Mesenchymal stem cell (in vitro differentiated cells and primary cell): ENCODE measurements at regions not wholly inside any gene's neighbourhood (a gene's known extent, or its start where the extent isn't known, plus 50 kb on each side); places are given as distances from the start of the nearest gene placed in this dataset.
A peak's percentile ranks its signal among the peaks of the same experiment; 100 is the strongest.
"Not testable (repeated sequence)": the region's sequence is repeated elsewhere in the genome, so short reads cannot be mapped to it uniquely, and the experiment has no call there.

Source experiments
- DNase-seq: peaks from one replicate; pipeline ENCODE4 v3.0.0-alpha.2; 2013
- H2AFZ ChIP-seq: one replicate; pipeline ENCODE4 v1.6.1; 2013; ENCODE audit warnings: low read depth, mild to moderate bottlenecking, control low read depth, inconsistent platforms, low read length, moderate library complexity
- H2AK5ac ChIP-seq: 2 replicates; pipeline ENCODE4 v1.6.1; 2013; ENCODE audit warnings: low read length, moderate library complexity, mild to moderate bottlenecking, inconsistent platforms; ENCODE audit not compliant: severe bottlenecking
- H2BK120ac ChIP-seq: one replicate; pipeline ENCODE4 v1.6.1; 2013; ENCODE audit warnings: low read depth, mild to moderate bottlenecking, inconsistent platforms, low read length, moderate library complexity
- H2BK12ac ChIP-seq, 2 experiments: one replicate each; pipeline ENCODE4 v1.6.1; 2013; ENCODE audit warnings: inconsistent platforms in 2 of 2, low read length in 2 of 2, mild to moderate bottlenecking in 2 of 2, moderate library complexity in 2 of 2, control low read depth in 1 of 2
- H2BK15ac ChIP-seq: one replicate; pipeline ENCODE4 v1.6.1; 2013; ENCODE audit warnings: mild to moderate bottlenecking, low read depth, inconsistent platforms; ENCODE audit not compliant: poor library complexity, severe bottlenecking
- H2BK5ac ChIP-seq: 2 replicates; pipeline ENCODE4 v1.6.1; 2013; ENCODE audit warnings: low read depth, mild to moderate bottlenecking, low read length, control low read depth, inconsistent platforms; ENCODE audit not compliant: poor library complexity, severe bottlenecking
- H3K14ac ChIP-seq, 2 experiments: one replicate each; pipeline ENCODE4 v1.6.1; 2013; ENCODE audit warnings: inconsistent platforms in 2 of 2, low read length in 2 of 2, control low read depth in 1 of 2, mild to moderate bottlenecking in 1 of 2, moderate library complexity in 1 of 2
- H3K18ac ChIP-seq, 2 experiments: one replicate each; pipeline ENCODE4 v1.6.1; 2013; ENCODE audit warnings: inconsistent platforms in 2 of 2, low read length in 2 of 2, control low read depth in 1 of 2, low read depth in 1 of 2, mild to moderate bottlenecking in 1 of 2
- H3K23ac ChIP-seq, 2 experiments: one replicate each; pipeline ENCODE4 v1.6.1; 2013; ENCODE audit warnings: inconsistent platforms in 2 of 2, low read length in 2 of 2, mild to moderate bottlenecking in 2 of 2, moderate library complexity in 2 of 2, control low read depth in 1 of 2
- H3K27ac ChIP-seq: 2 replicates; pipeline ENCODE4 v1.5.1; 2013; ENCODE audit warnings: mild to moderate bottlenecking, moderate library complexity, low read length, control low read depth, inconsistent platforms; ENCODE audit not compliant: poor library complexity, severe bottlenecking
- H3K27me3 ChIP-seq, 2 experiments: 2 replicates each; pipeline versions ENCODE4 v1.6.1 to v1.7.0; 2013; ENCODE audit warnings: low read length in 2 of 2, mild to moderate bottlenecking in 2 of 2, moderate library complexity in 2 of 2, control low read depth in 1 of 2, inconsistent platforms in 1 of 2; ENCODE audit not compliant: control insufficient read depth in 1 of 2, insufficient read depth in 1 of 2
- H3K36me3 ChIP-seq, 2 experiments: 2 replicates each; pipeline versions ENCODE4 v1.6.1 to v1.7.0; 2013; ENCODE audit warnings: low read length in 2 of 2, control low read depth in 1 of 2, inconsistent platforms in 1 of 2, low read depth in 1 of 2, mild to moderate bottlenecking in 1 of 2; ENCODE audit not compliant: insufficient read depth in 2 of 2, control insufficient read depth in 1 of 2
- H3K4ac ChIP-seq, 2 experiments: one replicate each; pipeline ENCODE4 v1.6.1; 2013; ENCODE audit warnings: inconsistent platforms in 2 of 2, low read length in 2 of 2, mild to moderate bottlenecking in 2 of 2, moderate library complexity in 2 of 2, control low read depth in 1 of 2, low read depth in 1 of 2
- H3K4me1 ChIP-seq: 2 replicates; pipeline ENCODE4 v1.6.1; 2013; ENCODE audit warnings: low read depth, low read length, control low read depth; ENCODE audit not compliant: control insufficient read depth, insufficient read depth
- H3K4me2 ChIP-seq: 2 replicates; pipeline ENCODE4 v1.6.1; 2013; ENCODE audit warnings: low read length, mild to moderate bottlenecking, inconsistent platforms; ENCODE audit not compliant: poor library complexity, severe bottlenecking
- H3K4me3 ChIP-seq, 2 experiments: 2 replicates each; pipeline versions ENCODE4 v1.5.1 to v1.7.0; 2013; ENCODE audit warnings: low read length in 2 of 2, mild to moderate bottlenecking in 2 of 2, control low read depth in 1 of 2, low read depth in 1 of 2; ENCODE audit not compliant: insufficient read depth in 1 of 2
- H3K79me1 ChIP-seq: replicated peaks from 2 replicates; pipeline ENCODE4 v1.6.1; 2013; ENCODE audit warnings: mild to moderate bottlenecking, control low read depth, low read length, inconsistent platforms; ENCODE audit not compliant: poor library complexity, severe bottlenecking
- H3K9ac ChIP-seq: 2 replicates; pipeline ENCODE4 v1.7.0; 2013; ENCODE audit warnings: mild to moderate bottlenecking, low read length, moderate library complexity
- H3K9me3 ChIP-seq: 2 replicates; pipeline ENCODE4 v1.7.0; 2013; ENCODE audit warnings: mild to moderate bottlenecking, low read length; ENCODE audit not compliant: control insufficient read depth
- H4K8ac ChIP-seq: one replicate; pipeline ENCODE4 v1.6.1; 2013; ENCODE audit warnings: inconsistent platforms, mild to moderate bottlenecking, low read length, moderate library complexity
- H4K91ac ChIP-seq: one replicate; pipeline ENCODE4 v1.6.1; 2013; ENCODE audit warnings: mild to moderate bottlenecking, low read length, inconsistent platforms
- WGBS: methylation state at CpG from one replicate; pipeline ENCODE4 v1.1.7; 2013; ENCODE audit warnings: mixed read lengths; 5-methylcytosine and 5-hydroxymethylcytosine counted together

GRCh38 chr12:124470806-124471205 lies 96.6 kb downstream of the NCOR2 start:
- H3K4me1 ChIP-seq = peaks cover 25% of the 10 kb centered on the region
- over 99% methylated on average over 10 of the region's 10 CpGs for WGBS
- H2BK5ac ChIP-seq = no peak overlapping the region
- H2BK15ac ChIP-seq = no peak overlapping the region
- H3K14ac ChIP-seq = no peak overlapping the region
- no peak overlapping the region for H3K27ac ChIP-seq
- no peak overlapping the region for H3K4me3 ChIP-seq
- H2BK120ac ChIP-seq = no peak overlapping the region
- H2BK12ac ChIP-seq = peak overlapping the region in 1 of 2 experiments; percentile 57
- no peak overlapping the region for H3K23ac ChIP-seq
- no peak overlapping the region for H3K4me2 ChIP-seq
- no peak overlapping the region for H3K9ac ChIP-seq
- H3K18ac ChIP-seq = no peak overlapping the region
- no peak overlapping the region for H3K4ac ChIP-seq
- H4K8ac ChIP-seq = peak overlapping the region; percentile 27
- DNase-seq = no peak
- no peak overlapping the region for H2AFZ ChIP-seq
- peaks cover 72 to 80% of the 10 kb centered on the region in 2 experiments for H3K36me3 ChIP-seq
- no peaks in the 10 kb centered on the region for H3K27me3 ChIP-seq
- H2AK5ac ChIP-seq = no peak overlapping the region
- peaks cover 60% of the 10 kb centered on the region for H3K79me1 ChIP-seq
- no peak overlapping the region for H4K91ac ChIP-seq
- peaks cover 26% of the 10 kb centered on the region for H3K9me3 ChIP-seq

- Histone ChIP-seq H3K27me3 (no peaks in the 10 kb centered on the region), H2BK12ac (no peak overlapping the region), H3K4ac (no peak overlapping the region), H3K4me2 (no peak overlapping the region), H4K91ac (no peak overlapping the region), H4K8ac (no peak overlapping the region), H3K9me3 (peaks cover 30% of the 10 kb centered on the region), H3K14ac (no peak overlapping the region), H2BK120ac (no peak overlapping the region), H3K27ac (no peak overlapping the region), H3K4me3 (no peak overlapping the region), H3K18ac (no peak overlapping the region), H2BK5ac (no peak overlapping the region), H3K36me3 (peaks cover 72 to 80% of the 10 kb centered on the region in 2 experiments), H2BK15ac (no peak overlapping the region), H3K23ac (no peak overlapping the region), H3K4me1 (peaks cover 27% of the 10 kb centered on the region), H3K79me1 (peaks cover 58% of the 10 kb centered on the region), H2AK5ac (no peak overlapping the region), H3K9ac (no peak overlapping the region), H2AFZ (no peak overlapping the region)
- WGBS = 98% methylated on average over 5 of the region's 5 CpGs
- DNase-seq = no peak
These were observed 97.3 kb downstream of the NCOR2 start for GRCh38 chr12:124470139-124470538.

GRCh38 chr12:124469193-124469888 lies 98.1 kb downstream of the NCOR2 start:
- Histone ChIP-seq H4K8ac (no peak overlapping the region), H3K4me1 (peaks cover 28% of the 10 kb centered on the region), H3K9ac (no peak overlapping the region), H2AK5ac (no peak overlapping the region), H2BK120ac (no peak overlapping the region), H3K9me3 (peaks cover 35% of the 10 kb centered on the region), H3K4ac (no peak overlapping the region), H3K23ac (no peak overlapping the region), H3K18ac (no peak overlapping the region), H2AFZ (no peak overlapping the region), H4K91ac (no peak overlapping the region), H2BK5ac (no peak overlapping the region), H3K36me3 (peaks cover 77 to 78% of the 10 kb centered on the region in 2 experiments), H3K4me3 (no peak overlapping the region), H2BK15ac (no peak overlapping the region), H2BK12ac (no peak overlapping the region), H3K27me3 (no peaks in the 10 kb centered on the region), H3K4me2 (no peak overlapping the region), H3K14ac (no peak overlapping the region), H3K27ac (no peak overlapping the region), H3K79me1 (peaks cover 55% of the 10 kb centered on the region)
- DNase-seq = no peak
- 66% methylated on average over 9 of the region's 11 CpGs for WGBS

DNA sequence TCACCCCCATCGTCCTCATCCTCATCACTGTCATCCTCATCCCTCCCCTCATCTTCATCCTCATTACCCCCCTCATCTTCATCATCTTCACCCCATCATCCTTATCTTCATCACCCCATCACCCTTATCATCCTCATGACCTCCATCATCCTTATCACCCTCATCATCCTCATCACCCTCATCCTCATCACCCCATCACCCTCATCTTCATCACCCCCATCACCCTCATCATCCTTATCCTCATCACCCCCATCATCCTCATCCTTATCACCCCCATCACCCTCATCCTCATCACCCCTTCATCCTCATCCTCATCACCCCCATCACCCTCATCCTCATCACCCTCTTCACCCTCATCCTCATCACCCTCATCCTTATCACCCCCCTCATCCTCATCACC lies 99.9 kb downstream of the NCOR2 start:
- H4K91ac ChIP-seq, H2AK5ac ChIP-seq, H2AFZ ChIP-seq, H3K4me2 ChIP-seq, H2BK12ac ChIP-seq, H3K27me3 ChIP-seq, H3K4ac ChIP-seq, H3K14ac ChIP-seq, H4K8ac ChIP-seq, H2BK5ac ChIP-seq, H3K9ac ChIP-seq, H2BK120ac ChIP-seq, DNase-seq, H2BK15ac ChIP-seq, H3K27ac ChIP-seq, H3K4me3 ChIP-seq, H3K23ac ChIP-seq, H3K18ac ChIP-seq: not testable (repeated sequence)
- 89% methylated on average over 1 of the region's 1 CpG for WGBS
- peaks cover 42% of the 10 kb centered on the region for H3K4me1 ChIP-seq
- peaks cover 28% of the 10 kb centered on the region for H3K9me3 ChIP-seq
- H3K36me3 ChIP-seq = peaks cover 70 to 73% of the 10 kb centered on the region in 2 experiments
- peaks cover 41% of the 10 kb centered on the region for H3K79me1 ChIP-seq
